ENCODE measurements at regions not wholly inside any gene's neighbourhood (a gene's known extent, or its start where the extent isn't known, plus 50 kb on each side); places are given as distances from the start of the nearest gene placed in this dataset.

- TF ChIP-seq POLR2AphosphoS5 (IDR thresholded peaks at IDR 0.05) (no peak), CTCF (IDR thresholded peaks at IDR 0.05) (no peak), POLR2A (IDR thresholded peaks at IDR 0.05) (no peak)
These were observed 455.3 kb downstream of the EPM2A start for GRCh38 chr6:145279993-145280392.

Data from upper lobe of left lung (tissue), 4 donors.